Prostate gland (tissue), 2 donors: ENCODE measurements at regions not wholly inside any gene's neighbourhood (a gene's known extent, or its start where the extent isn't known, plus 50 kb on each side); places are given as distances from the start of the nearest gene placed in this dataset.

Source experiments
- DNase-seq: peaks from one replicate; pipeline ENCODE4 v3.0.0-alpha.2; 2019; ENCODE audit warnings: low spot score
- H3K27ac ChIP-seq, 2 donors: fragments of 200-600 bp; sonication (generic); 2 replicates each; pipeline ENCODE4 v1.5.1; 2017 to 2019
- H3K27me3 ChIP-seq: fragments of 200-600 bp; sonication (generic); replicated peaks from 2 replicates; pipeline ENCODE4 v1.5.1; 2019; ENCODE audit not compliant: insufficient read depth
- H3K36me3 ChIP-seq, 2 donors: fragments of 200-600 bp; sonication (generic); 1 replicate in 1 of 2; 2 replicates in 1 of 2; pipeline versions ENCODE4 v1.5.1 to v1.8.1; 2017 to 2019
- H3K4me1 ChIP-seq: fragments of 200-600 bp; sonication (generic); replicated peaks from 2 replicates; pipeline ENCODE4 v1.5.1; 2019
- H3K4me3 ChIP-seq, 2 donors: fragments of 200-600 bp; sonication (generic); 2 replicates each; pipeline ENCODE4 v1.5.1; 2017 to 2019
- H3K9me3 ChIP-seq: fragments of 200-600 bp; sonication (generic); 2 replicates; pipeline ENCODE4 v1.5.1; 2017
- CTCF ChIP-seq, 4 experiments: fragments of 200-600 bp in 2 of 4; fragments of 450-650 bp in 2 of 4; sonication (generic) in 2 of 4; IDR thresholded peaks; 1 replicate in 3 of 4; 2 replicates in 1 of 4; pipeline ENCODE4 v1.5.1; 2016 to 2019; ENCODE audit warnings: antibody characterized with exemption in 4 of 4, mild to moderate bottlenecking in 2 of 4, moderate library complexity in 2 of 4
- POLR2A ChIP-seq: fragments of 450-650 bp; IDR thresholded peaks from one replicate; pipeline ENCODE4 v1.6.1; 2016; ENCODE audit warnings: antibody characterized with exemption, mild to moderate bottlenecking
- POLR2AphosphoS5 ChIP-seq: sonication (generic); formaldehyde crosslinking; IDR thresholded peaks from one replicate; pipeline ENCODE4 v1.6.1; 2017; ENCODE audit warnings: antibody characterized with exemption
- WGBS: methylation state at CpG from one replicate; pipeline ENCODE4 v1.1.5; 2018; 5-methylcytosine and 5-hydroxymethylcytosine counted together
- intact Hi-C: fragments of 100-400 bp; cut with DNase I; formaldehyde crosslinking; loops from one replicate; pipeline ENCODE4 v1.14.2; 2022

GRCh38 chr15:93989440-93989998 lies 241.8 kb upstream of the MCTP2 start:
- no peaks in the 10 kb centered on the region for H3K36me3 ChIP-seq
- intact Hi-C loops, result loop anchor here (10.0 kb wide), 1 partner anchor 905 kb away; the partner anchor contains the start of gene RGMA
- no peak for TF ChIP-seq POLR2AphosphoS5
- no peak for TF ChIP-seq CTCF (IDR thresholded peaks at IDR 0.05)
- no peak for TF ChIP-seq POLR2A
- H3K4me1 ChIP-seq, result no peaks in the 10 kb centered on the region
- H3K9me3 ChIP-seq, result no peaks in the 10 kb centered on the region
- H3K27ac ChIP-seq, result no peak overlapping the region
- WGBS, result 76% methylated on average over 4 of the region's 4 CpGs
- no peak for DNase-seq
- H3K4me3 ChIP-seq, result no peak overlapping the region
- H3K27me3 ChIP-seq, result no peaks in the 10 kb centered on the region

- Histone ChIP-seq H3K27me3 (no peaks in the 10 kb centered on the region), H3K4me3 (no peak overlapping the region), H3K4me1 (no peaks in the 10 kb centered on the region), H3K9me3 (no peaks in the 10 kb centered on the region), H3K36me3 (no peaks in the 10 kb centered on the region), H3K27ac (no peak overlapping the region)
- intact Hi-C loops, result loop anchor here (10.0 kb wide), 1 partner anchor 902 kb away; the partner anchor contains the start of gene RGMA
- whole genome bisulfite sequencing, result 88% methylated on average over 5 of the region's 5 CpGs
- TF ChIP-seq CTCF (IDR thresholded peaks at IDR 0.05), result no peak
- TF ChIP-seq POLR2A, result no peak
- TF ChIP-seq POLR2AphosphoS5, result no peak
- DNase-seq, result no peak
Observed at GRCh38 chr15:93987068-93987467, 244.3 kb upstream of the MCTP2 start.

GRCh38 chr15:93986400-93986984 lies 244.9 kb upstream of the MCTP2 start:
- DNase-seq, result no peak
- intact Hi-C loops, result loop anchor here (10.0 kb wide), 1 partner anchor 902 kb away; the partner anchor contains the start of gene RGMA
- no peaks in the 10 kb centered on the region for H3K4me1 ChIP-seq
- no peaks in the 10 kb centered on the region for H3K27me3 ChIP-seq
- no peaks in the 10 kb centered on the region for H3K9me3 ChIP-seq
- no peaks in the 10 kb centered on the region for H3K36me3 ChIP-seq
- no peak overlapping the region for H3K27ac ChIP-seq
- 91% methylated on average over 3 of the region's 3 CpGs for WGBS
- no peak overlapping the region for H3K4me3 ChIP-seq
- TF ChIP-seq POLR2AphosphoS5 (no peak), POLR2A (no peak), CTCF (IDR thresholded peaks at IDR 0.05) (no peak)

GRCh38 chr15:93985925-93986324 lies 245.4 kb upstream of the MCTP2 start:
- H3K9me3 ChIP-seq, result no peaks in the 10 kb centered on the region
- no peaks in the 10 kb centered on the region for H3K36me3 ChIP-seq
- H3K4me3 ChIP-seq, result no peak overlapping the region
- DNase-seq, result no peak
- H3K4me1 ChIP-seq, result no peaks in the 10 kb centered on the region
- H3K27me3 ChIP-seq, result no peaks in the 10 kb centered on the region
- 80% methylated on average over 5 of the region's 5 CpGs for WGBS
- no peak for TF ChIP-seq CTCF (IDR thresholded peaks at IDR 0.05)
- no peak for TF ChIP-seq POLR2A
- TF ChIP-seq POLR2AphosphoS5, result no peak
- intact Hi-C loops, result loop anchor here (10.0 kb wide), 1 partner anchor 901 kb away; the partner anchor contains the start of gene RGMA
- no peak overlapping the region for H3K27ac ChIP-seq

GRCh38 chr15:93985176-93985575 lies 246.2 kb upstream of the MCTP2 start:
- no peak for DNase-seq
- intact Hi-C loops, result loop anchor here (10.0 kb wide), 1 partner anchor 900 kb away; the partner anchor contains the start of gene RGMA
- Histone ChIP-seq H3K36me3 (no peaks in the 10 kb centered on the region), H3K4me3 (no peak overlapping the region), H3K27me3 (no peaks in the 10 kb centered on the region), H3K4me1 (no peaks in the 10 kb centered on the region), H3K9me3 (no peaks in the 10 kb centered on the region), H3K27ac (no peak overlapping the region)
- no peak for TF ChIP-seq POLR2AphosphoS5
- no peak for TF ChIP-seq POLR2A
- TF ChIP-seq CTCF (IDR thresholded peaks at IDR 0.05), result no peak
- WGBS, result 86% methylated on average over 5 of the region's 5 CpGs
